ENCODE measurements at regions not wholly inside any gene's neighbourhood (a gene's known extent, or its start where the extent isn't known, plus 50 kb on each side); places are given as distances from the start of the nearest gene placed in this dataset.

GRCh38 chr7:41039981-41040380 lies 662.9 kb downstream of the INHBA start:
- FAIRE-seq (no peak), DNase-seq (ENCODE audit: low read depth in 1 of 2, low spot score in 2 of 2) (peak in 1 of 2 experiments; percentile 22)
- Histone ChIP-seq H3K9ac (replicated peaks in 1 of 4; ENCODE audit: extremely low read depth in 1 of 4, low read depth in 3 of 4, low read length in 3 of 4) (no peak overlapping the region), H3K4me2 (ENCODE audit: insufficient read depth in 1 of 2, low read depth in 2 of 2, low read length in 2 of 2) (no peak overlapping the region), H4K8ac (ENCODE audit: extremely low read depth, insufficient read depth, low read length) (no peak overlapping the region), H3K18ac (ENCODE audit: extremely low read depth, low read length) (no peak overlapping the region), H4K20me1 (replicated peaks in 1 of 2; ENCODE audit: control insufficient read depth in 1 of 2, insufficient read depth in 2 of 2, low read length in 2 of 2) (no peaks in the 10 kb centered on the region), H3K4me1 (replicated peaks in 1 of 4; ENCODE audit: control insufficient read depth in 3 of 4, insufficient read depth in 4 of 4, low read length in 3 of 4) (peaks cover 0 to 2% (median 0%) of the 10 kb centered on the region in 4 experiments; a peak in 1 of 7 replicates), H2BK20ac (ENCODE audit: low read length) (no peak overlapping the region), H2BK5ac (ENCODE audit: low read depth, low read length) (no peak overlapping the region), H4K91ac (replicated peaks; ENCODE audit: insufficient read length, low read length) (no peak overlapping the region), H2AK5ac (ENCODE audit: low read depth, low read length) (no peak overlapping the region), H3K27ac (ENCODE audit: low read depth, low read length) (no peak overlapping the region), H3K36me3 (ENCODE audit: control insufficient read depth in 2 of 4, insufficient read depth in 4 of 4, low read length in 3 of 4) (no peaks in the 10 kb centered on the region), H3K27me3 (replicated peaks in 1 of 4; ENCODE audit: control insufficient read depth in 3 of 4, extremely low read depth in 1 of 4, insufficient read depth in 3 of 4, low read length in 3 of 4) (no peaks in the 10 kb centered on the region), H3K9me3 (ENCODE audit: insufficient read depth in 2 of 2, low read depth in 1 of 2, low read length in 1 of 2) (no peaks in the 10 kb centered on the region), H3K23ac (ENCODE audit: insufficient read length) (no peak overlapping the region), H3K4me3 (ENCODE audit: extremely low read depth in 1 of 4, insufficient read depth in 2 of 4, low read depth in 3 of 4, low read length in 4 of 4) (no peak overlapping the region), H3K4ac (replicated peaks; ENCODE audit: insufficient read length, low read depth, low read length) (no peak overlapping the region), H2AFZ (ENCODE audit: low read length) (no peak overlapping the region), H4K5ac (ENCODE audit: insufficient read length, low read depth, low read length) (no peak overlapping the region), H3K23me2 (ENCODE audit: low read depth, low read length) (no peaks in the 10 kb centered on the region; the same call in 1 of the 2 replicates), H2BK15ac (ENCODE audit: low read length) (no peak overlapping the region), H2BK12ac (ENCODE audit: low read depth, low read length) (no peak overlapping the region), H2BK120ac (replicated peaks; ENCODE audit: low read depth, low read length) (no peak overlapping the region), H3K79me2 (ENCODE audit: control insufficient read depth in 1 of 2, insufficient read depth in 2 of 2, low read length in 2 of 2) (no peaks in the 10 kb centered on the region), H3K56ac (replicated peaks; ENCODE audit: insufficient read length, low read depth, low read length) (no peak overlapping the region), H3K14ac (ENCODE audit: insufficient read length) (no peak overlapping the region), H3K79me1 (ENCODE audit: low read depth, low read length) (no peaks in the 10 kb centered on the region)
- TF ChIP-seq TEAD4 (IDR thresholded peaks at IDR 0.05; ENCODE audit: low read depth, low read length), result no peak
- TF ChIP-seq RAD21 (IDR thresholded peaks at IDR 0.05 in 1 of 2, conservative IDR thresholded peaks at IDR 0.05 in 1 of 2; ENCODE audit: low read depth in 2 of 2, low read length in 2 of 2), result 0 out of 4 replicates have a peak, but pooled peaks of 1 of the 2 experiments have one; percentile 1
- CTCF ChIA-PET (ENCODE audit: partially characterized antibody), result interaction anchor here (0.5 to 1.2 kb wide), 3 partner anchors 37 to 798 kb away, joined by 3 to 5 read pairs (median 4); no protein-coding TSS in a partner anchor
- POLR2A ChIA-PET (ENCODE audit: partially characterized antibody), result no interaction called here
- WGBS, 2 experiments (ENCODE audit: extremely low coverage in 1 of 2, insufficient coverage in 1 of 2, insufficient read length in 1 of 2, insufficient replicate concordance in 2 of 2, low coverage in 1 of 2, low lambda C conversion rate in 2 of 2, missing lambda C conversion rate in 1 of 2), result 81% methylated on average over 3 of the region's 3 CpGs; no CpG with 5 or more reads in 1 of the 2 experiments
